Activated T-helper 1 cell treated with anti-CD3 and anti-CD28 coated beads, Interleukin-12 subunit alpha, Interleukin-12 subunit beta, Interleukin-2, Interleukin-4 antibody, amounts not matched to agents 30 ng/mL and 10 ng/mL and 1 ng/mL, durations not matched to agents 14 hours and 24 hours and 36 hours (primary cell): ENCODE measurements at regions not wholly inside any gene's neighbourhood (a gene's known extent, or its start where the extent isn't known, plus 50 kb on each side); places are given as distances from the start of the nearest gene placed in this dataset.

Experiments used
- DNase-seq: peaks from one replicate; pipeline ENCODE4 v3.0.0; 2021; ENCODE audit warnings: low spot score
- H3K27ac Mint-ChIP-seq: one replicate; pipeline ENCODE4 v1.8.0; 2021; ENCODE audit warnings: mild to moderate bottlenecking, mixed read lengths
- H3K27me3 Mint-ChIP-seq: one replicate; pipeline ENCODE4 v1.8.0; 2022; ENCODE audit warnings: mild to moderate bottlenecking, moderate library complexity, mixed read lengths; ENCODE audit not compliant: insufficient read depth
- H3K36me3 Mint-ChIP-seq: one replicate; pipeline ENCODE4 v1.8.0; 2021; ENCODE audit warnings: low read depth, mixed read lengths
- H3K4me1 Mint-ChIP-seq: one replicate; pipeline ENCODE4 v1.8.0; 2021; ENCODE audit warnings: low read depth, mixed read lengths
- H3K4me3 Mint-ChIP-seq: one replicate; pipeline ENCODE4 v1.8.0; 2021; ENCODE audit warnings: mild to moderate bottlenecking, moderate library complexity, mixed read lengths
- H3K9me3 Mint-ChIP-seq: one replicate; pipeline ENCODE4 v1.8.0; 2021; ENCODE audit warnings: mixed read lengths
- intact Hi-C: fragments of 100-400 bp; cut with micrococcal nuclease; formaldehyde crosslinking; loops from one replicate; pipeline ENCODE4 v1.15.1; 2024

DNA sequence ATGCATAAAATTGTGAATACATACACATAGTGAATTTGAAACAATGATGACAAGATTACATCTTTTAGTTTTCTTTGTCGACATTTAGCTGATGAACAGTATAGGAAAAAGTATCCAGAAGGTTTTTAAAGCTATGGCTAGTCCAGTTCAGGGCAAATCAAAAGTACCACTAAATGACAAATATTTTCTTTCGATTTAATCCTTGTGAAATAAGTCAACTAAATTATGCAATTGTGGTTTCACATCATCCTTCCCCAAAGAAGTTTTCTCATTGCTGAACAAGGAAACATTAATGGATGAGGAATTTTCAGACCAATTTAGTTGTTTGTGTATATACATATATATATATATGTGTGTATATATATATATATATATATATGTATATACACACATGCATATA lies 774.0 kb downstream of the DNAJB9 start:
- H3K27ac Mint-ChIP-seq, result no peak overlapping the region
- H3K4me3 Mint-ChIP-seq, result no peak overlapping the region
- H3K9me3 Mint-ChIP-seq, result no peaks in the 10 kb centered on the region
- no peak for DNase-seq
- no peaks in the 10 kb centered on the region for H3K4me1 Mint-ChIP-seq
- intact Hi-C loops, result no loop called here
- no peaks in the 10 kb centered on the region for H3K27me3 Mint-ChIP-seq
- H3K36me3 Mint-ChIP-seq, result no peaks in the 10 kb centered on the region

DNA sequence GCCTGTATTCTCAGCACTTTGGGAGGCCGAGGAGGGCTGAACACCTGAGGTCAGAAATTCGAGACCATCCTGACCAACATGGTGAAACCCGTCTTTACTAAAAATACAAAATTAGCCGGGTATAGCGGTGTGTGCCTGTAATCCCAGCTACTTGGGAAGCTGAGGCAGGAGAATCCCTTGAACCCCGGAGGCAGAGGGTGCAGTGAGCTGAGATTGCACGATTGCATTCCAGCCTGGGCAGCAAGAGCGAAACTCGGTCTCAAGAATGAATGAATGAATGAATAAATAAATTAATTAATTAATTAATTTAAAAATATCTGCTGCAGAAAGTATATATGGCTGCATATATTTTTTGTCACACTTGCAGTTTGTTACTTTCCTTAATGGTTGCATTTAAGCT lies 781.8 kb downstream of the DNAJB9 start:
- Mint-ChIP-seq H3K4me3 (no peak overlapping the region), H3K4me1 (no peaks in the 10 kb centered on the region), H3K27ac (no peak overlapping the region), H3K36me3 (no peaks in the 10 kb centered on the region), H3K9me3 (no peaks in the 10 kb centered on the region), H3K27me3 (no peaks in the 10 kb centered on the region)
- DNase-seq, result no peak
- intact Hi-C loops, result no loop called here

DNA sequence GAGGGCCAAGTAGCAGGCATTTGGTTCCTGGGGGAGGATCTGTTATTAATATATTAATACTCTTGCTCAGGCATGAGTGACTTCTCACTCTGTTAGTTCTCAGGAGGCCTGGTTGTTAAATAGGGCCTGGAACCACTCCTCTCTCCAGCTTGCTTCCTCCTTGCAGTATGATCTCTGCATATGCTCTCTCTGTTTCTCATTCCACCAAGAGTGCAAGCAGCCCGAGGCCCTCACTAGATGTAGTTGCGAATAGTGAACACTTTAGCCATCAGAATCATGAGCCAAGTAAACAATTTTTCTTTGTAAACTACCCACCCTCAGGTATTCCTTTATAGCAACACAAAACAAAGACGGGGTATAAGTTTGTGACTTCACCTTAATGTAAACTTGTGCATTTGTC lies 784.3 kb downstream of the DNAJB9 start:
- no peaks in the 10 kb centered on the region for H3K27me3 Mint-ChIP-seq
- H3K9me3 Mint-ChIP-seq, result no peaks in the 10 kb centered on the region
- intact Hi-C loops, result no loop called here
- H3K27ac Mint-ChIP-seq, result no peak overlapping the region
- no peak overlapping the region for H3K4me3 Mint-ChIP-seq
- DNase-seq, result no peak
- H3K4me1 Mint-ChIP-seq, result no peaks in the 10 kb centered on the region
- no peaks in the 10 kb centered on the region for H3K36me3 Mint-ChIP-seq

DNA sequence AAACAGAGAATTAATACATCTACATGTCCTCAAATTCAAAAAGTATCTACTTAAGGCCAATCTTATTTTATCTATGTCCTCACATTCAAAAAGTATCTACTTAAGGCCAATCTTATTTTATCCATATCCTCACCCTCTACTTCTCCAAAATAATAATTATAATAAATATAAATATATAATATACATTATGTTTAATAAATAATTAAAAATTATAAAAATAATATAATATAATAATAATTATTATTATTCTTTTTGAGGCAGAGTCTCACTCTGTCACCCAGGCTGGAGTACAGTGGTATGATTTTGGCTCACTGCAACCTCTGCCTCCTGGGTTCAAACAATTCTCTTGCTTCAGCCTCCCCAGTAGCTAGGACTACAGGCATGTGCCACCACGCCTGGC lies 784.9 kb downstream of the DNAJB9 start:
- H3K27ac Mint-ChIP-seq, result no peak overlapping the region
- H3K4me1 Mint-ChIP-seq, result no peaks in the 10 kb centered on the region
- no peak overlapping the region for H3K4me3 Mint-ChIP-seq
- no peaks in the 10 kb centered on the region for H3K9me3 Mint-ChIP-seq
- DNase-seq, result no peak
- intact Hi-C loops, result no loop called here
- no peaks in the 10 kb centered on the region for H3K36me3 Mint-ChIP-seq
- peaks cover under 1% of the 10 kb centered on the region for H3K27me3 Mint-ChIP-seq

DNA sequence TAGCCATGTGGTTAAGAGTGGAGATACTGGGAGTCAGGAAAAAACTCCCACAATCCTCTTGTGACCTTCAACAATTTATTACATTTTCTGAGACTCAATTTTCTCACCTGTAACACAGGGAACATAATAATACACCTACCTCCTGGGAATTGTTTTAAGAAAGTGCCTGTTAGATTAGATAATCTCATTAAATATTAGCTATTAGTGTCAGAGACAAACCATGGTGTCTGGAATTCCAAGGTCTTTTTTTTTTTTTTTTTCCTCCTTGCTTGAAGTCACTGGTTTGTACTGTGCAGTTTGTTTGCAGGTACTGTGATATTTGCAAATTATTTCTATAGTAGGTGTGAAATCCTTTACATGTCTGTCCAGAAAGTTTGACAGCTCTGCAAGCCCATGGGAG lies 806.1 kb downstream of the DNAJB9 start:
- Mint-ChIP-seq H3K27me3 (no peaks in the 10 kb centered on the region), H3K27ac (no peak overlapping the region), H3K4me1 (no peaks in the 10 kb centered on the region), H3K4me3 (no peak overlapping the region), H3K36me3 (no peaks in the 10 kb centered on the region), H3K9me3 (peaks cover 8% of the 10 kb centered on the region)
- no peak for DNase-seq
- intact Hi-C loops, result no loop called here

DNA sequence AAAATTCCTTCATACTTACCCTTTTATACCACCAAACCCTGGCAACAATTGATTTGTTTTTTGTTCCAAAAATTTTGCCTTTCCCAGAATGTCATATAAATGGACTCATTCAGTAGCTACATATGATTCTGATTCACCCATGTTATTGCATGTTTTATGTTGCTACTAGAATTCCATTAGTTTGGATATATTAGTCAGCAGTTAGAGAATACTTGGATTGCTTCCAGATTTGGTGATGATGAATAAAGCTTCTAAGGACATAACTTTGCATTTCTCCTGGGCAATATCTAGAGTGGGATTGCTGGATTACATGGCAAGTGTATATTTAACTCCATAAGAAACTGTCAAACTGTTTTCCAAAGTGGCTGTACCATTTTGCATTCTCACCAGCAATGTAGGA lies 806.9 kb downstream of the DNAJB9 start:
- Mint-ChIP-seq H3K4me3 (no peak overlapping the region), H3K27ac (no peak overlapping the region), H3K4me1 (no peaks in the 10 kb centered on the region), H3K27me3 (no peaks in the 10 kb centered on the region), H3K9me3 (peaks cover 8% of the 10 kb centered on the region), H3K36me3 (no peaks in the 10 kb centered on the region)
- no peak for DNase-seq
- intact Hi-C loops, result no loop called here

DNA sequence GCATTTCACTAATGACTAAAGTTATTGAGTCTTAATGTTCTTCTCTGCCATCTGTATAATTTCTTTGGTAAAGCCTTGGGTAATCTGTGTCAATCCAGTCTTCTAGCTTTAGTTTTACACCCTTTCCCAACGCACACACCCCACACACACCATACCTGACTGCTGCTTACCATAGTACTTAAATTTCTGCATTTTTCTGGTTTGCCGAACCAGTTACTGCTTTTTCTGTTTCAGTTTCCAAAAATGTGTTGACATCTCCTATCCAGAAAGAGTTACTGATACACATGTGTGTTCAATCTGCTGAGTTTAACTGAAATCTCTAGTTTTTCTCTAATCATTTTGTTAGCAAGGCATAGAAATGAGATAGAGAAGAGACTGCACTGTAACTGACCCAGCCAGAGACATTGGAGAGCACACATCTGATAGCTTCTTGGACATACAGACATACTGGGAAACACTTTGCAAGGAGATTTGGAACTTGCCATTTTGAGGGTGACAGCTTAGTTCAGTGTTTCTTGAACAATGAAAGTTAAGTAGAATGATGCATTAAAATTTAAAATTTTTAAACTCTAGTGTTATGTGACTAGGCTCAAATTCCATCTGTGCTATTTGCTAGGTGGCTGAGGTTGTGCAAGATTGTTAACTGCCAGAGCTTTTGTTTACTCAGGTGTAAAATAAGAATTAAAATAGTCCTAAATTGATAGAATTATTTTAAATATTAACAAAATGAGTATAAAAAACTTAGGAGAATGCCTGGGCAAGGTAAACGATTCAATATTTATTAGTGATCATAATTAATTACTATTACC lies 807.6 kb downstream of the DNAJB9 start:
- no peak for DNase-seq
- H3K4me1 Mint-ChIP-seq, result no peaks in the 10 kb centered on the region
- intact Hi-C loops, result no loop called here
- peaks cover 8% of the 10 kb centered on the region for H3K9me3 Mint-ChIP-seq
- H3K4me3 Mint-ChIP-seq, result no peak overlapping the region
- no peaks in the 10 kb centered on the region for H3K27me3 Mint-ChIP-seq
- no peaks in the 10 kb centered on the region for H3K36me3 Mint-ChIP-seq
- no peak overlapping the region for H3K27ac Mint-ChIP-seq

DNA sequence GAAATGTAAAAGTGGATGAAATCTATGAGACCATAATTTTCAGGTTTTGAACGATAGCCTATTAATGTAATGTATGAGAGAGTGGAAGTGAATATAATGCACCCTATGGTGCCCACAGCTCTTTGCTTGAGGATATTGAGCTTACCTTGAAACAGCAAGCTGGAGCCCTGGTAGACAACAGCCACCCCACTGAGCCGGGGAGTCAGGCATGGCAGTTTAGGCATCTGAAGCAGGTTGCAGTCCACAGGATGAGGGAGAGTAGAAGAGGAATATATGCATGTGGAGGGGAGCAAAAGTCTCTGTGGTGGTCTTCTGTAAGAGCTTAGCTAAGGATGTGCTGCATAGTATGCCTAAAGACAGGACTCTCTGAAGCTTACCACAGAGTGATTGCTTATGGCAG lies 817.3 kb downstream of the DNAJB9 start:
- H3K9me3 Mint-ChIP-seq, result no peaks in the 10 kb centered on the region
- no peak for DNase-seq
- no peaks in the 10 kb centered on the region for H3K4me1 Mint-ChIP-seq
- H3K36me3 Mint-ChIP-seq, result no peaks in the 10 kb centered on the region
- H3K27ac Mint-ChIP-seq, result no peak overlapping the region
- no peak overlapping the region for H3K4me3 Mint-ChIP-seq
- no peaks in the 10 kb centered on the region for H3K27me3 Mint-ChIP-seq
- intact Hi-C loops, result no loop called here

DNA sequence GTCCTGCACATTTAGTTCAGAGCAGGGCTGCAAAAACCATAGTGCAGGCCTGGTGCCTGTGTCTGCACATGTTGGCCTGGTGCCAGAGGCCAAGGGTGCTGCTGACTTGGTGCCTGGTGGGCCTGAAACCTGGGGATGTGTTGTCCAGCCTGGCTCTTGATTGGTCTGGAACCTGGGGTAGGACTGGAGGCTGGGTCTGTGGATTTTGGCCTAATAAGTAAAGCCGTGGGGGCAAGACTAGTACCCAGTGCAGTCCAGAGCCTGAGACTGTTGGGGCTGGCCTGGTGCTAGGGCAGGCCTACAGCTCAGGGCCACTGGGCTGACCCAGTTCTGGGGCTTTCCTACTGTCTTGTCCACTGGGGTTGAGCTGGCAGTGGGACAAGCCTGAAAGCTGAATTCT lies 817.9 kb downstream of the DNAJB9 start:
- Mint-ChIP-seq H3K36me3 (no peaks in the 10 kb centered on the region), H3K27me3 (no peaks in the 10 kb centered on the region), H3K4me1 (no peaks in the 10 kb centered on the region)

DNA sequence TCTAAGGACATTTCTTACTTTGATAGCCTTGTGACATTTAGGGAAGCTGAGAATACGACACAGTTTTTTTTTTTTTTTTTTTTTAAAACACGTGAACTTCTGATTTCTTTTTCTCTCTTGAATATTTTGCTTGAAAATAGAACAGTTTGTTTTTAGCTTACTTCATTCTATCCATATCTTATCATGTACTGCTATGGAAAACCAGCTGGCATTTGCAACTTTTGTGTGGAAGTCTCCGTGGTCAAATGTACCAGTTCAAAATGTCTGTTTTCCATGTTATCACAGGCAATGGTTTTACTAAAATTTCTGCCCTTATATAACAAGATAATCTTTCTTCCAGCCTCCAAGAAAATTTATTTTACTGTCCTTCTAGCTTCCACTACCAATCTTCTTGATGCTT lies 821.6 kb downstream of the DNAJB9 start:
- Mint-ChIP-seq H3K4me1 (no peaks in the 10 kb centered on the region), H3K36me3 (no peaks in the 10 kb centered on the region), H3K27me3 (no peaks in the 10 kb centered on the region), H3K4me3 (no peak overlapping the region), H3K9me3 (no peaks in the 10 kb centered on the region), H3K27ac (no peak overlapping the region)
- DNase-seq, result no peak
- intact Hi-C loops, result no loop called here

More for the DNA sequence above, 817.9 kb downstream of the DNAJB9 start:
- H3K4me3 Mint-ChIP-seq, result no peak overlapping the region
- no peaks in the 10 kb centered on the region for H3K9me3 Mint-ChIP-seq
- H3K27ac Mint-ChIP-seq, result no peak overlapping the region
- no peak for DNase-seq
- intact Hi-C loops, result no loop called here

DNA sequence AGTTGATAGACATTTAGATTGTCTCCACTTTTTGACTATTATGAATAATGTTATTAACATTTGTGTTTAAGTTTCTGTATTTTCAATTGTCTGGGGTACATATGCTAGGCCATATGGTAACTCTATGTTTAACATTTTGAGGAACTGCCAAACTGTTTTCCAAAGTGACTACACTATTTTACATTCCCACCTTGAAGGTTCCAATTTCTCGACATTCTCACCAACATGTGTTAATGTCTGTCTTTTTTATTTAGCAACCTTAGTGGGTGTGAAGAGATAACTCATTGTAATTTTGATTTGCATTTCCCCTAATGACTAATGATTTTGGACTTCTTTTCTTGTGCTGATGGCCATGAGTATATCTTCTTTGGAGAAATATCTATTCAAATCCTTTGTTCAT lies 832.4 kb downstream of the DNAJB9 start:
- no peak for DNase-seq
- Mint-ChIP-seq H3K36me3 (no peaks in the 10 kb centered on the region), H3K9me3 (no peaks in the 10 kb centered on the region), H3K4me1 (no peaks in the 10 kb centered on the region), H3K27ac (no peak overlapping the region), H3K27me3 (no peaks in the 10 kb centered on the region), H3K4me3 (no peak overlapping the region)
- intact Hi-C loops, result no loop called here

DNA sequence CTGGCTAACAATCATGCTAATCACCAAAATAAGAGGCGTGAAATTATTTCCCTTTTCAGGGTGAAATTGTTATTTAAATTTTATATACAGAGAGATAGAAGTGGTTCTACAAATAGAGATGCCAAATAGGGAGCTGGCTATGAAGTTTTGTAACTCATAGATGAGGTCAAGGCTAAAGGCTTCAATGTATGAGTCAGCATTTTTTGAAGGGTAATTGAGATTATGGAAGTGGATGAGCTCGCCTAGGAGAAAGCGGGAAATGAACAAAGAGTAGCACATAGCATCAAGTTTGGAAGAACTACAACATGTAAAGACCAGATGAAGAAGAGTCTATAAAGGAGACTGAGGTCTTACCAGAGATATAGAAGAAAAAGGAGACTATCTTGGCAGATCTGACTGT lies 838.1 kb downstream of the DNAJB9 start:
- no peak for DNase-seq
- no peak overlapping the region for H3K4me3 Mint-ChIP-seq
- no peaks in the 10 kb centered on the region for H3K9me3 Mint-ChIP-seq
- no peak overlapping the region for H3K27ac Mint-ChIP-seq
- no peaks in the 10 kb centered on the region for H3K27me3 Mint-ChIP-seq
- H3K4me1 Mint-ChIP-seq, result no peaks in the 10 kb centered on the region
- H3K36me3 Mint-ChIP-seq, result no peaks in the 10 kb centered on the region
- intact Hi-C loops, result no loop called here

DNA sequence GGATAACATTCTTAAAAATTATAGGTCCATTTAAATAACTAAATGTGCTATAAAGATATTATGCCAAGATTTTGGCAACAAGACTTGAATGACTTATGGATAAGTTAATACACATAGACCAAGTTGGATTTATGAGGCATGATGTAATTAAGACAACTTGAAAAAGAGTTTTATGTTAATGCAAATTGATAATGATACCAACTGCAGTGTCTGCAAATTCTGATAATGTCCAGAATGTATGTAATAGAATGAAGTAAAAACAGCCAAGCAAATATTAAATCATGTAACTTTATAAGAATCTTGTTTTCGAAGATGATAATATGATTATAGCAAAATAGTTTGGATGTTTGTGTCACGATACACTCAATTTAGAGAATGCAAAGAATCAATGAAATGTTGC lies 868.3 kb downstream of the DNAJB9 start:
- intact Hi-C loops, result no loop called here
- Mint-ChIP-seq H3K27me3 (no peaks in the 10 kb centered on the region), H3K27ac (no peak overlapping the region), H3K36me3 (no peaks in the 10 kb centered on the region), H3K4me3 (no peak overlapping the region), H3K9me3 (no peaks in the 10 kb centered on the region), H3K4me1 (no peaks in the 10 kb centered on the region)
- DNase-seq, result no peak

DNA sequence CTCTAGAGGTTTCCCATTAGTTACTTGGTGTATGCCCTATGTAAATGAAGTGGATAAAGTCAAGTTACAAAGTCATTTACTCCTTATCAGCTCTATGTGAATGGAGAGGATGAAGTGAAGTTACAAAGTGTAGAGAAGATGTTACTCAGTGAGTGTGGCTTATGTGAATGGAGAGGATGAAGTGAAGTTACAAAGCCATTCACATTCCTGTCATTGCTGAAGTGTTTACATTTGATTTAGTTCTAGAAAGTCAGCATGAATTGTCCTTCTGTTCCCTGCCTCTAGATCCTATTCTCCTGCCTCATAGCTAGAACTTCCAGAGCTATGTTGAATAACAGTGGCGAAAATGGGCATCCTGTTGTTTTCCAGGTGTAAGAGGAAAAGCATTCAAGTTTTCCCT lies 880.1 kb downstream of the DNAJB9 start:
- H3K4me3 Mint-ChIP-seq, result no peak overlapping the region
- intact Hi-C loops, result no loop called here
- no peaks in the 10 kb centered on the region for H3K4me1 Mint-ChIP-seq
- H3K27ac Mint-ChIP-seq, result no peak overlapping the region
- H3K27me3 Mint-ChIP-seq, result no peaks in the 10 kb centered on the region
- H3K9me3 Mint-ChIP-seq, result peaks cover 6% of the 10 kb centered on the region
- DNase-seq, result no peak
- no peaks in the 10 kb centered on the region for H3K36me3 Mint-ChIP-seq
